ENCODE measurements at regions not wholly inside any gene's neighbourhood (a gene's known extent, or its start where the extent isn't known, plus 50 kb on each side); places are given as distances from the start of the nearest gene placed in this dataset.

DNA sequence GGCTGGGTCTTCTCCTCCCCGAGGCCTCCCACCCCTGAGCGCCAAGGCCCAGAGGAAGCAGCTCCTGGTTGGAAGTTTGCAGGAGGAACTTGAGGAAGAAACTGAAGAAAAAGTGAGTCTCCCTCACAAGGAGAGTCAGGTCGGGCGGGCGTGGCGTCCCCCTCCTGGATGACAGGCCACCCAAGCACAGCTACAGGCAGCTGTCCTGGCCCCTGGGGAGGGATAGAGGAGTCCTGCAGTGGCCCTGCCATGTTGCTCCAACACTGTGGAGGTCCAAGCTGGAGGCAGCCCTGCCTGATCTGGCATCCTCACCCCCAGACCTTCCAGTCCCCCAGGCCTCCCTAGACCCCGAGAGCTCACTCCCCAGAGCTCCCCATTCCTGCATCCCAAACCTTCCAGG, 1150.1 kb downstream of the BRD1 start:
- Histone ChIP-seq H3K27me3 (replicated peaks; ENCODE audit: insufficient read depth) (no peaks in the 10 kb centered on the region), H3K4me1 (ENCODE audit: insufficient read depth) (no peaks in the 10 kb centered on the region), H3K36me3 (ENCODE audit: low read depth) (no peaks in the 10 kb centered on the region), H3K9me2 (ENCODE audit: insufficient read depth) (no peaks in the 10 kb centered on the region), H3K9me3 (ENCODE audit: low read depth) (no peaks in the 10 kb centered on the region), H3K4me2 (ENCODE audit: unreplicated experiment) (no peak overlapping the region), H3K27ac (no peak overlapping the region), H3K9ac (no peak overlapping the region), H3K79me2 (ENCODE audit: insufficient read depth) (no peaks in the 10 kb centered on the region), H3K4me3 (no peak overlapping the region), H4K20me1 (ENCODE audit: insufficient read depth) (no peaks in the 10 kb centered on the region), H2AFZ (no peak overlapping the region), H3F3A (ENCODE audit: insufficient read depth) (no peaks in the 10 kb centered on the region)
- DNase-seq = no peak
- in situ Hi-C loops (cut with MboI) = no loop called here
- TF ChIP-seq EZH2 (IDR thresholded peaks at IDR 0.05; ENCODE audit: insufficient read depth, poor library complexity, severe bottlenecking) = no peak
- 56% methylated on average over 7 of the region's 7 CpGs for WGBS, 2 experiments (ENCODE audit: low coverage in 1 of 2, low lambda C conversion rate in 2 of 2, missing lambda C conversion rate in 2 of 2)

DNA sequence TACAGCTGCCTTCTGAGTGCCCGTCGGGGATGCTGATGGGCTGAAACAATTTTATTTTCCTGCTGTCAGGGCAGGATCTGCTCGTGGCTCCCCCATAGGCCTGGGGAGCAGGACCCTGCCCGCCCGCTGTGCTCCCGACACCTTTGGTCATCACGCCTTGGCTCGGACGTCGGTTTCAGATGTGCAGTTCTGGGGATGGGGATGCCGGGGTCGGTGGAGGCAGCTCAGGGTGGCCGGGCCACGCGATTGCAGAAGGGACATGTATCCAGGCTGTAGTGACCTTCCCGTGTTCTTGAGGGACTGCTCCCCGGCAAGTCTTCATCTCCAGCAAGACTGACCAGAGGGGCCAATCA, 1150.5 kb downstream of the BRD1 start:
- Histone ChIP-seq H2AFZ (no peak overlapping the region), H3K36me3 (ENCODE audit: low read depth) (no peaks in the 10 kb centered on the region), H3K4me3 (no peak overlapping the region), H3K4me1 (ENCODE audit: insufficient read depth) (no peaks in the 10 kb centered on the region), H3K79me2 (ENCODE audit: insufficient read depth) (no peaks in the 10 kb centered on the region), H3K4me2 (ENCODE audit: unreplicated experiment) (no peak overlapping the region), H3K27ac (no peak overlapping the region), H4K20me1 (ENCODE audit: insufficient read depth) (no peaks in the 10 kb centered on the region), H3K9me3 (ENCODE audit: low read depth) (no peaks in the 10 kb centered on the region), H3K9ac (no peak overlapping the region), H3F3A (ENCODE audit: insufficient read depth) (no peaks in the 10 kb centered on the region), H3K27me3 (replicated peaks; ENCODE audit: insufficient read depth) (no peaks in the 10 kb centered on the region), H3K9me2 (ENCODE audit: insufficient read depth) (no peaks in the 10 kb centered on the region)
- DNase-seq = no peak
- in situ Hi-C loops (cut with MboI) = no loop called here
- TF ChIP-seq EZH2phosphoT487 (IDR thresholded peaks at IDR 0.05; ENCODE audit: insufficient read depth, low read depth) = no peak
- TF ChIP-seq EZH2 (IDR thresholded peaks at IDR 0.05; ENCODE audit: insufficient read depth, poor library complexity, severe bottlenecking) = no peak
- 79 to 81% methylated on average over 17 of the region's 17 CpGs for WGBS, 2 experiments (ENCODE audit: low coverage in 1 of 2, low lambda C conversion rate in 2 of 2, missing lambda C conversion rate in 2 of 2)

- Histone ChIP-seq H3K79me2 (ENCODE audit: insufficient read depth) (no peaks in the 10 kb centered on the region), H3K4me1 (ENCODE audit: insufficient read depth) (no peaks in the 10 kb centered on the region), H3K27me3 (replicated peaks; ENCODE audit: insufficient read depth) (no peaks in the 10 kb centered on the region), H3K36me3 (ENCODE audit: low read depth) (no peaks in the 10 kb centered on the region), H3K9me3 (ENCODE audit: low read depth) (no peaks in the 10 kb centered on the region), H3F3A (ENCODE audit: insufficient read depth) (no peaks in the 10 kb centered on the region), H4K20me1 (ENCODE audit: insufficient read depth) (no peaks in the 10 kb centered on the region), H3K27ac (no peak overlapping the region), H3K4me2 (ENCODE audit: unreplicated experiment) (no peak overlapping the region), H3K9ac (no peak overlapping the region), H3K9me2 (ENCODE audit: insufficient read depth) (no peaks in the 10 kb centered on the region), H3K4me3 (no peak overlapping the region), H2AFZ (no peak overlapping the region)
- no peak for TF ChIP-seq EZH2phosphoT487 (IDR thresholded peaks at IDR 0.05; ENCODE audit: insufficient read depth, low read depth)
- no peak for TF ChIP-seq EZH2 (IDR thresholded peaks at IDR 0.05; ENCODE audit: insufficient read depth, poor library complexity, severe bottlenecking)
- WGBS, 2 experiments (ENCODE audit: low coverage in 1 of 2, low lambda C conversion rate in 2 of 2, missing lambda C conversion rate in 2 of 2) = 63 to 65% methylated on average over 13 to 15 of the region's 15 CpGs
- in situ Hi-C loops (cut with MboI) = no loop called here
- DNase-seq = no peak
Measured at GRCh38 chr22:48676266-48677167, 1151.2 kb downstream of the BRD1 start.

DNA sequence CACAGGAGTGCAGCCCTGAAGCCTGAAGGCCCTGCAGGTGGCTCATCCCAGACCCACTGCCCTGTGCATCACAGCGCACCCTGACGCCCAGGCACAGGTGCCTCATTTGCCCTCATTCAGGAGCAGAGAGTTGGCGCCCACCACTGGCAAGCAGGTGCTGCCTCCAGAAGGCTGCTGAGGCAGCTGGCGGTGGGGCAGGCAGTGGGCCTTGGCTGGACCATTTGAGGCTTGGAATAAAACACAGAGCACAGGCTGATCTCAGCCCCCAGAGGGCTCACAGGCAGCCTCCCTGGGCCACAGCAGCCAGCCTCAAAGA, 1151.9 kb downstream of the BRD1 start:
- WGBS, 2 experiments (ENCODE audit: low coverage in 1 of 2, low lambda C conversion rate in 2 of 2, missing lambda C conversion rate in 2 of 2) = 67 to 69% methylated on average over 3 to 4 of the region's 4 CpGs
- Histone ChIP-seq H3F3A (ENCODE audit: insufficient read depth) (no peaks in the 10 kb centered on the region), H3K4me2 (ENCODE audit: unreplicated experiment) (no peak overlapping the region), H3K36me3 (ENCODE audit: low read depth) (no peaks in the 10 kb centered on the region), H3K9ac (no peak overlapping the region), H2AFZ (no peak overlapping the region), H3K27ac (no peak overlapping the region), H3K4me1 (ENCODE audit: insufficient read depth) (no peaks in the 10 kb centered on the region), H4K20me1 (ENCODE audit: insufficient read depth) (no peaks in the 10 kb centered on the region), H3K4me3 (no peak overlapping the region), H3K9me2 (ENCODE audit: insufficient read depth) (no peaks in the 10 kb centered on the region), H3K9me3 (ENCODE audit: low read depth) (no peaks in the 10 kb centered on the region), H3K79me2 (ENCODE audit: insufficient read depth) (no peaks in the 10 kb centered on the region), H3K27me3 (replicated peaks; ENCODE audit: insufficient read depth) (no peaks in the 10 kb centered on the region)
- TF ChIP-seq EZH2 (IDR thresholded peaks at IDR 0.05; ENCODE audit: insufficient read depth, poor library complexity, severe bottlenecking) (no peak), EZH2phosphoT487 (IDR thresholded peaks at IDR 0.05; ENCODE audit: insufficient read depth, low read depth) (no peak)
- in situ Hi-C loops (cut with MboI) = no loop called here
- no peak for DNase-seq
